ENCODE measurements at regions not wholly inside any gene's neighbourhood (a gene's known extent, or its start where the extent isn't known, plus 50 kb on each side); places are given as distances from the start of the nearest gene placed in this dataset.

DNA sequence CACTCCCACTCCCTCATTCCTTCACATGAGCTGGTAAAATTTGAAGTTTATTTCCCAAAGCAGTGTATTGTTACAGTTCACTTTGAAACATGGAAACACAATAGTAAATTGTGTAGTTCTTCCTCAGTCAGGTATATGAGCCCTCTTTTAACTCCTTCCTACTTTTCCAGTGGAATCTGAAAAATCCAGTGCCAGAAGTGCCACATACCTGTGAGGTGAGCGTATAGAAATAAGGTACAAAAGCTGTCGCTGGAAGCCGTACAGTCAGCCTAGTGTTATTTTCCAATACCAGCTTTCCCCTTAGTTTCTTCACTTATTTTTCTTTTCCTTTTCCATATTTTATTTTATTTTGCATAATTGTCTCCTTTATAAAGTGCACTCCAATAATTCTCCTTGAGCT, 81.7 kb upstream of the CADM2 start:
- no peak for DNase-seq (ENCODE audit: low read depth)

DNA sequence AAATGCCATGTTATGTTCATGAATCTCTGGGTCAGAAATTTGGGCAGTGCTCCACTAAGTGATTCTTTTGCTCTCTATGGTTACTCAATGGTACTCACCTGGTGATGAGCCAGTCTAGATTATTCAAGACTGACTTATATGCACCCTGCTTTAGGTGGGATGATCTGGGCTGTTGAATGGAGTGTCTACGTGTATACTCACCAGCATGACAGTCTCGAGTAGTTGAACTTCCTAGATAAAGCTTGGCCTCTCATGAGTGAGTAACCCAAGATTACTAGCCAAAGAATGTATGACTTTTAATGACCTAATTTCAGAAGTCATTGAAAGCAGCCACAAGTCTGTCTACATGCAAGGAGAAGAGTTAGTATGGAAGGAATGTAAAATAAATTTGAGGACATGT, 77.5 kb upstream of the CADM2 start:
- no peak for DNase-seq (ENCODE audit: low read depth)

DNA sequence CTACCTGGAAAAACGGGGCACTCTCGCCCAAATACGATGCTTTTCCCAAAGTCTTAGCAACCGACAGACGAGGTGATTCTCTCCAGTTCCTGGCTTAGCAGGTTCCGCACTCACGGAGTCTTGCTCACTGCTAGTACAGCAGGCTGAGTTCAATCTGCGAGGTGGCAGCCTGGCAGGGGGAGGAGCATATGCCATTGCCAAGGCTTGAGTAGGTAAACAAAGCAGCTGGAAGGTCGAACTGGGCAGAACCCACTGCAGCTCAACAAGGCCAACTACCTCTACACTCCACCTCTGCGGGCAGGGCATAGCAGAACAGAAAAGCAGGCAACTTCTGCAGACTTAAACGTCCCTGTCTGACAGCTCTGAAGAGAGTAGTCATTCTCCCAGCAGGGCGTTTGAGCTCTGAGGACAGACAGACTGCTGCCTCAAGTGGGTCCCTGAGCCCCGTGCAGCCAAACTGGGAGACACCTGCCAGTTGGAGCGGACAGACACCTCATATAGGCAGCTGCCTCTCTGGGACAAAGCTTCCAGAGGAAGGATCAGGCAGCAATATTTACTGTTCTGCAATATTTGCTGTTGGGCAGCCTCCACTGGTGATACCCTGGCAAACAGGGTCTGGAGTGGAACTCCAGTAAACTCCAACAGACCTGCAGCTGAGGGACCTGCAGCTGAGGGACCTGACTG, 73.4 kb upstream of the CADM2 start:
- no peak for DNase-seq (ENCODE audit: low read depth)

DNA sequence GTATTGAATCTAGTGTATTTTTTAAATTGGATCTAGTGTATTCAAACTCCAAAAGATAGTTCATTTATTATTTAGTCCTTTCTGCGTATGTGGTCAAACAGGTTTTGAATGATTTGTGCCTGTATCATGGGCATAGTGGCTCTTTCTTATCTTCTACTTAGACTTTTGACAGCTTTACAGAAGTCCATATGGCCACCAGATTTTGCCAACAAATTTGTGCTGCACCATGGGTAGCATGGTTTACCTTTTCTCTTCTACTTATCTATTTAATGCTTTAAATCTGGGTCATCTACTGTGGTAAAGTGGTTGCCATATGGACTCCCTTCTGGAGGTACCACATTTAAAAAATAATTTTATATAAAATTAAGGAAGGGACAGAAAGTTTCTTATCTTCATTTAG, 66.9 kb upstream of the CADM2 start:
- DNase-seq (ENCODE audit: low read depth), result no peak

DNA sequence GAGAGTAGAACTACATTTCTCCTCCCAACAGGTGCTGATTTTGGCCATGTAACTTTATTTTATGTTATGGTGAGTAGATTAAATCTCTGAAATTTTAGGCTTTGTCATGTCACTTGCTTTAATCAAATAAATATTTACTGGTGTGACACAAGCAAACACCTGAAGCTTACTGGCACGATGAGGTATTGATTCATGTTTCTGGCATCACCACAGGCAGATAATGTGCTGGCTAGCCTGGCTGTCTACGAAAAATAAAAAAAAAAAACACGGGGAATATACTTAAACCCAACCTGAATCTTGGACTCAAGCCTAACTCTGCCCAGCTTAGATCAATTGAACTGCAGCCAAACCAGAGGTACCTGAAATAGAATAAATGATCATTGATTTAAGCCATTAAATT, 65.6 kb upstream of the CADM2 start:
- no peak for DNase-seq (ENCODE audit: low read depth)

DNA sequence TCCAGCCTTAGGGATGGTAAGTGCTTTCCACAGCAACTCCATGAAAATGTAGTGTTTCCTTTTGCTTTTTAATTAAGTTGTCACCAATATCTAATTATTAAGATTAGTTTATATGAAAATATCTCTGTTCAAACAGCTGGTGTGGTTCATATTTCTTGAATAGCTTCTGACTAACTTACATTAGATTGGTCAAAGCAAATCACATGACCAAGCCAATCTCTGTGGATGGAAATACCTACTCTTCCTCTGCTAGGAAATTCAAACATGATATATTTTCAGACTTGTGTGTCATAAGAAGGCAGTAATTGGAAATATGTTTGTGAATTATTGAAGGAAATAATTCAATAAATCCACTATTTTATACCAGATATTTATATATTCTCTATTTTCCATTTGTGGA, 54.6 kb upstream of the CADM2 start:
- no peak for DNase-seq (ENCODE audit: low read depth)

DNA sequence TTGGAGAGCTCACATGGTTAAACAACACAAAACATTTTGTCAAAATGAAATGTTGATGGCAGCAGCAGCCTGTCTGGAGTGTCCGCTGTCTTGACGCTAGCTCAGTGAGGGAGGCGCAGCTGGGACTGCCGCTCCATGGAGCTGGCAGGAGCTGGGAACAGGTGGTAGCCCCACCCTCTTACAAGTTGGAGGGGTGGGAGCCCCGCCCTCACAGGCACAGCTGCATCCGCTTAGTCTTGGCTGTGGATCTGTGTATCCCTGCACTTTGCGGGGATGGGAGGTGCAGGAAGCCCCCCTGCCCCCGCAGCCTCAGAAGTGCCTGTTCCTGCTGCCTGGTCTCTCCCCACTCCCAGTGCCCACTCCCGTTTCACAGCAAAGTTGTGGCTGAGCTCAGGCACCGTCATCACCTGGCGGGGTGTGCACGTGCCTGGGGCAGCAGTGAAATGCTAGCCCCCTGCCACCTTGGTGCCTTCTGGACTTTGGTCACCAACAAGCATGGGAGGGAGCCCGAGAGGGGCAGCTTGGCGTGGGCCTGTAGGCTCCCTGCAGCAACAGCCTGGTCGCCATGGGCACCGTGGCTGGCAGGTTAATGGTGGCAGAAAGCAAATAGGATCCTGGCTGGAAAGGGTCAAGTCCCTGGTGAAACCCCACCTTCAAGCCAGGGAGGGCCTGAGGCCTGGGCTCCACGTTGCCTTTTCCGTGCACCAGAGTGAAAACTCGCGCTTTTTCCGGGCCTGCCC, 53.8 kb upstream of the CADM2 start:
- no peak for DNase-seq (ENCODE audit: low read depth)

DNA sequence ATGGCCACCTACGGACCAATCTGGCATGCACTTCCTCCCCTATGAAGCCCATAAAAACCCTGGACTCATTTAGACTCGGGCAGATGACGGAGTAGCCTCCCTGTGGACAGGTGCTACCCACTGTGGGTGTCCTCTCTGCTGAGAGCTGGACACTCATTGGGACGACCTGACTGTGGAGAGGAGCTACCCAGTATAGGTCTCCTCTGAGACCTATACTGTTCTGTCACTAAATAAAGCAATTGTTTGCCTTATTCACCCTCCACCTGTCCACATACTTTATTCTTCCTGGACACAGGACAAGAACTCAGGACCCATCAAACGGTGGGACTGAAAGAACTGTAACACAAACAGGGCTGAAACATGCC, 53.3 kb upstream of the CADM2 start:
- DNase-seq (ENCODE audit: low read depth), result no peak

DNA sequence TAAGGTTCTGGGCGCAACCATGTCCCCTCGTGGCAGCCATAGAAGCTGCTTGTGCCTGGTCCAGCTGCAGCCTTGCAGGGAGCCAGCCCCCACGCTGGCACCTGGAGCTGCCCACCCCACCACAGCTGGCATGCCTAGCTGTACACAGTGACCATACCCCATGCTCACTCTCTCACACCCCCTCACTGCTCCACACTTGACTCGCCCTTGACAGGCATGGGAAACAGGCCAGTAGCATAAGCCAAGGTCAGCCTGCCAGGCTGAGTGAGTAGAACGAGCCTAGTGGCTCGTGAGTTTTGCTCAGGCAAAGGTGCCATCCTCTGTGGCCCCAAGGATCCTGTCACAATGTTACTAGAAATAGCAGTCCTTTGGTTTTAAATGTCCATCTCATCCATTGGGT, 52.7 kb upstream of the CADM2 start:
- DNase-seq (ENCODE audit: low read depth), result no peak
